Left lung (tissue), 4 donors: ENCODE measurements at regions not wholly inside any gene's neighbourhood (a gene's known extent, or its start where the extent isn't known, plus 50 kb on each side); places are given as distances from the start of the nearest gene placed in this dataset.

Experiments
- ATAC-seq: fragments of 200-7000 bp; cut with Tn5 transposase; one replicate; pipeline ENCODE4 v1.9.1; 2020; ENCODE audit warnings: moderate library complexity
- DNase-seq, 4 donors: peaks; one replicate each; pipeline ENCODE4 v3.0.0-alpha.2; 2013 to 2020
- H3K27ac ChIP-seq, 2 donors: fragments of 200-600 bp; sonication (generic) in 1 of 2; one replicate each; pipeline versions ENCODE4 v1.5.0 to v1.8.0; 2020 to 2021
- H3K27me3 ChIP-seq, 2 donors: fragments of 200-600 bp; sonication (generic) in 1 of 2; one replicate each; pipeline versions ENCODE4 v1.5.0 to v1.8.0; 2020 to 2021
- H3K36me3 ChIP-seq, 2 donors: fragments of 200-600 bp; sonication (generic) in 1 of 2; one replicate each; pipeline versions ENCODE4 v1.5.0 to v1.8.0; 2020 to 2021
- H3K4me1 ChIP-seq, 2 donors: fragments of 200-600 bp; one replicate each; pipeline ENCODE4 v1.8.0; 2021
- H3K4me3 ChIP-seq, 2 donors: fragments of 200-600 bp; sonication (generic) in 1 of 2; one replicate each; pipeline versions ENCODE4 v1.5.0 to v1.8.0; 2020 to 2021; ENCODE audit warnings: mild to moderate bottlenecking in 1 of 2
- H3K9me3 ChIP-seq, 2 donors: fragments of 200-600 bp; sonication (generic) in 1 of 2; one replicate each; pipeline versions ENCODE4 v1.5.0 to v1.8.0; 2020 to 2021
- CTCF ChIP-seq, 2 donors: fragments of 200-600 bp; sonication (generic) in 1 of 2; IDR thresholded peaks; one replicate each; pipeline versions ENCODE4 v1.5.0 to v1.8.0; 2021; ENCODE audit warnings: antibody characterized with exemption in 2 of 2
- intact Hi-C, 2 donors: fragments of 100-400 bp; cut with DNase I; formaldehyde crosslinking; loops; one replicate each; pipeline versions ENCODE4 v1.11.2 to v1.14.2; 2022
- donor health status: DM: no; HTN: yes; CAD: no.
- donor health status: DM: no; HTN: no; CAD: no.

- no peaks in the 10 kb centered on the region for H3K9me3 ChIP-seq
- no peaks in the 10 kb centered on the region for H3K4me1 ChIP-seq
- no peak for TF ChIP-seq CTCF (IDR thresholded peaks at IDR 0.05)
- no peak for ATAC-seq
- no peak overlapping the region for H3K27ac ChIP-seq
- no peak for DNase-seq
- no peak overlapping the region for H3K4me3 ChIP-seq
- no peaks in the 10 kb centered on the region for H3K27me3 ChIP-seq
- intact Hi-C loops: no loop called here
- no peaks in the 10 kb centered on the region for H3K36me3 ChIP-seq
Measured at GRCh38 chr5:105730982-105731381, 1939.8 kb downstream of the EFNA5 start.

GRCh38 chr5:105726093-105726492, 1944.6 kb downstream of the EFNA5 start:
- no peak overlapping the region for H3K27ac ChIP-seq
- H3K36me3 ChIP-seq: no peaks in the 10 kb centered on the region
- no peaks in the 10 kb centered on the region for H3K4me1 ChIP-seq
- DNase-seq (peak in 1 of 4 donors; percentile 51), ATAC-seq (no peak)
- H3K27me3 ChIP-seq: no peaks in the 10 kb centered on the region
- H3K9me3 ChIP-seq: peaks cover 0 to 10% of the 10 kb centered on the region in 2 donors
- intact Hi-C loops: no loop called here
- no peak overlapping the region for H3K4me3 ChIP-seq
- TF ChIP-seq CTCF (IDR thresholded peaks at IDR 0.05): no peak

GRCh38 chr5:105708442-105708841, 1962.3 kb downstream of the EFNA5 start:
- Histone ChIP-seq H3K4me3 (no peak overlapping the region), H3K4me1 (no peaks in the 10 kb centered on the region), H3K27ac (no peak overlapping the region), H3K9me3 (peaks cover 0 to 18% of the 10 kb centered on the region in 2 donors), H3K36me3 (no peaks in the 10 kb centered on the region), H3K27me3 (no peaks in the 10 kb centered on the region)
- no peak for TF ChIP-seq CTCF (IDR thresholded peaks at IDR 0.05)
- DNase-seq (no peak), ATAC-seq (no peak)
- intact Hi-C loops: no loop called here

GRCh38 chr5:105702323-105702722, 1968.4 kb downstream of the EFNA5 start:
- ATAC-seq (no peak), DNase-seq (no peak)
- H3K27ac ChIP-seq: no peak overlapping the region
- H3K27me3 ChIP-seq: no peaks in the 10 kb centered on the region
- peaks cover 0 to 45% of the 10 kb centered on the region in 2 donors for H3K9me3 ChIP-seq
- no peak for TF ChIP-seq CTCF (IDR thresholded peaks at IDR 0.05)
- intact Hi-C loops: no loop called here
- H3K4me1 ChIP-seq: no peaks in the 10 kb centered on the region
- H3K4me3 ChIP-seq: no peak overlapping the region
- no peaks in the 10 kb centered on the region for H3K36me3 ChIP-seq

GRCh38 chr5:105696440-105696839, 1974.3 kb downstream of the EFNA5 start:
- intact Hi-C loops: no loop called here

More at GRCh38 chr5:105696440-105696839, 1974.3 kb downstream of the EFNA5 start:
- Histone ChIP-seq H3K36me3 (no peaks in the 10 kb centered on the region), H3K27ac (no peak overlapping the region), H3K4me1 (no peaks in the 10 kb centered on the region), H3K27me3 (no peaks in the 10 kb centered on the region), H3K9me3 (peaks cover 0 to 29% of the 10 kb centered on the region in 2 donors), H3K4me3 (no peak overlapping the region)
- TF ChIP-seq CTCF (IDR thresholded peaks at IDR 0.05): no peak
- no peak for ATAC-seq
- no peak for DNase-seq
